ENCODE measurements at regions not wholly inside any gene's neighbourhood (a gene's known extent, or its start where the extent isn't known, plus 50 kb on each side); places are given as distances from the start of the nearest gene placed in this dataset.

GRCh38 chr3:87549208-87549607 lies 272.8 kb upstream of the POU1F1 start:
- no peak for TF ChIP-seq CTCF (IDR thresholded peaks at IDR 0.05; ENCODE audit: low read depth, low read length, missing input control)
- TF ChIP-seq RAD21 (IDR thresholded peaks at IDR 0.05), result no peak
- no peak for TF ChIP-seq RXRA (IDR thresholded peaks at IDR 0.05)
- TF ChIP-seq GABPA (IDR thresholded peaks at IDR 0.05 in 1 of 2, conservative IDR thresholded peaks at IDR 0.05 in 1 of 2), result no peak
- no peak for TF ChIP-seq FOXA1 (IDR thresholded peaks at IDR 0.05)
- no peak for TF ChIP-seq MAX (IDR thresholded peaks at IDR 0.05)

Measured in liver (tissue), 3 donors.